H1 (cell line): ENCODE measurements at regions not wholly inside any gene's neighbourhood (a gene's known extent, or its start where the extent isn't known, plus 50 kb on each side); places are given as distances from the start of the nearest gene placed in this dataset.

ENCODE experiments used
- CTCF ChIA-PET: fragments of 300-600 bp; sonication (Branson Sonifier 250); formaldehyde crosslinking; loops from one replicate; lab custom pipeline; 2021; ENCODE audit not compliant: partially characterized antibody; lab: Charles Lee
- POLR2A ChIA-PET: fragments of 300-600 bp; sonication (Branson Sonifier 250); formaldehyde crosslinking; loops from one replicate; lab custom pipeline; 2021; ENCODE audit warnings: inconsistent platforms; ENCODE audit not compliant: partially characterized antibody; lab: Charles Lee
- DNase-seq, 2 experiments: peaks; one replicate each; pipeline versions ENCODE4 v3.0.0 to v3.0.0-alpha.2; 2010 to 2022; ENCODE audit warnings: low spot score in 2 of 2, low read depth in 1 of 2, mixed read lengths in 1 of 2
- FAIRE-seq: peaks from 2 replicates; lab custom pipeline; 2011; peaks lifted over from hg19 to GRCh38; lab: Jason Lieb, UNC
- H2AFZ ChIP-seq: 2 replicates; pipeline ENCODE4 v1.8.1; 2012; ENCODE audit warnings: low read length, inconsistent platforms
- H2AK5ac ChIP-seq: 2 replicates; pipeline ENCODE4 v1.6.1; 2013; ENCODE audit warnings: low read depth, low read length
- H2BK120ac ChIP-seq: replicated peaks from 2 replicates; pipeline ENCODE3; 2013; ENCODE audit warnings: low read depth, low read length, inconsistent platforms
- H2BK12ac ChIP-seq: 2 replicates; pipeline ENCODE4 v1.6.1; 2013; ENCODE audit warnings: low read depth, low read length
- H2BK15ac ChIP-seq: 2 replicates; pipeline ENCODE4 v1.6.1; 2013; ENCODE audit warnings: low read length
- H2BK20ac ChIP-seq: 2 replicates; pipeline ENCODE4 v1.6.1; 2013; ENCODE audit warnings: low read length
- H2BK5ac ChIP-seq: 2 replicates; pipeline ENCODE4 v1.6.1; 2013; ENCODE audit warnings: low read depth, low read length
- H3K14ac ChIP-seq: 2 replicates; pipeline ENCODE4 v1.6.1; 2013; ENCODE audit warnings: inconsistent platforms; ENCODE audit not compliant: insufficient read length
- H3K18ac ChIP-seq: 2 replicates; pipeline ENCODE4 v1.6.1; 2013; ENCODE audit warnings: low read length; ENCODE audit errors: extremely low read depth
- H3K23ac ChIP-seq: 2 replicates; pipeline ENCODE4 v1.6.1; 2013; ENCODE audit warnings: inconsistent platforms; ENCODE audit not compliant: insufficient read length
- H3K23me2 ChIP-seq: 2 replicates; pipeline ENCODE4 v1.6.1; 2013; ENCODE audit warnings: low read depth, low read length
- H3K27ac ChIP-seq: 2 replicates; pipeline ENCODE4 v1.6.1; 2011; ENCODE audit warnings: low read depth, low read length, inconsistent platforms
- H3K27me3 ChIP-seq, 4 experiments: replicated peaks in 1 of 4; 1 replicate in 1 of 4; 2 replicates in 3 of 4; pipeline versions ENCODE4 v1.6.1 to v1.8.1; 2011 to 2013; ENCODE audit warnings: low read length in 3 of 4, mild to moderate bottlenecking in 3 of 4, inconsistent platforms in 2 of 4, mixed read lengths in 2 of 4, moderate library complexity in 1 of 4; ENCODE audit not compliant: control insufficient read depth in 3 of 4, insufficient read depth in 3 of 4; ENCODE audit errors: extremely low read depth in 1 of 4
- H3K36me3 ChIP-seq, 4 experiments: 2 replicates each; pipeline versions ENCODE4 v1.6.1 to v1.8.1; 2011 to 2013; ENCODE audit warnings: mild to moderate bottlenecking in 4 of 4, low read length in 3 of 4, moderate library complexity in 2 of 4, control low read depth in 1 of 4, inconsistent platforms in 1 of 4; ENCODE audit not compliant: insufficient read depth in 4 of 4, control insufficient read depth in 2 of 4
- H3K4ac ChIP-seq: replicated peaks from 2 replicates; pipeline ENCODE3; 2013; ENCODE audit warnings: low read length, low read depth, mixed read lengths, inconsistent platforms; ENCODE audit not compliant: insufficient read length
- H3K4me1 ChIP-seq, 4 experiments: replicated peaks in 1 of 4; 1 replicate in 1 of 4; 2 replicates in 3 of 4; pipeline versions ENCODE4 v1.6.1 to v1.8.1; 2011 to 2013; ENCODE audit warnings: low read length in 3 of 4, inconsistent platforms in 2 of 4, mixed read lengths in 1 of 4; ENCODE audit not compliant: insufficient read depth in 4 of 4, control insufficient read depth in 3 of 4
- H3K4me2 ChIP-seq, 2 experiments: 2 replicates each; pipeline versions ENCODE4 v1.6.1 to v1.8.1; 2011 to 2013; ENCODE audit warnings: low read depth in 2 of 2, low read length in 2 of 2, control low read depth in 1 of 2, inconsistent platforms in 1 of 2, mild to moderate bottlenecking in 1 of 2; ENCODE audit not compliant: insufficient read depth in 1 of 2
- H3K4me3 ChIP-seq, 4 experiments: fragments of 200-600, 300-600 bp in 1 of 4; sonication (generic), shearing (Covaris generic), sonication (Bioruptor Twin) in 1 of 4; 2 replicates each; pipeline versions ENCODE4 v1.5.1 to v1.8.1; 2011 to 2016; ENCODE audit warnings: low read length in 4 of 4, low read depth in 3 of 4, control low read depth in 2 of 4, inconsistent platforms in 2 of 4, mild to moderate bottlenecking in 2 of 4, mixed read lengths in 1 of 4, moderate library complexity in 1 of 4; ENCODE audit not compliant: insufficient read depth in 2 of 4; ENCODE audit errors: extremely low read depth in 1 of 4
- H3K56ac ChIP-seq: replicated peaks from 2 replicates; pipeline ENCODE3; 2013; ENCODE audit warnings: low read depth, mild to moderate bottlenecking, mixed read lengths, low read length, inconsistent platforms; ENCODE audit not compliant: insufficient read length
- H3K79me1 ChIP-seq: 2 replicates; pipeline ENCODE4 v1.6.1; 2013; ENCODE audit warnings: low read depth, low read length, control low read depth
- H3K79me2 ChIP-seq, 2 experiments: 2 replicates each; pipeline versions ENCODE4 v1.6.1 to v1.8.1; 2012 to 2013; ENCODE audit warnings: low read length in 2 of 2, mild to moderate bottlenecking in 2 of 2, inconsistent platforms in 1 of 2; ENCODE audit not compliant: insufficient read depth in 2 of 2, control insufficient read depth in 1 of 2
- H3K9ac ChIP-seq, 4 experiments: replicated peaks in 1 of 4; 1 replicate in 1 of 4; 2 replicates in 3 of 4; pipeline versions ENCODE4 v1.6.1 to v1.8.1; 2011 to 2013; ENCODE audit warnings: low read depth in 3 of 4, low read length in 3 of 4, control low read depth in 2 of 4, mild to moderate bottlenecking in 2 of 4, moderate library complexity in 2 of 4, inconsistent platforms in 1 of 4; ENCODE audit errors: extremely low read depth in 1 of 4
- H3K9me3 ChIP-seq, 2 experiments: 2 replicates each; pipeline versions ENCODE4 v1.6.1 to v1.8.1; 2012 to 2013; ENCODE audit warnings: mild to moderate bottlenecking in 2 of 2, moderate library complexity in 2 of 2, control low read depth in 1 of 2, inconsistent platforms in 1 of 2, low read depth in 1 of 2, low read length in 1 of 2, mixed read lengths in 1 of 2; ENCODE audit not compliant: insufficient read depth in 2 of 2
- H4K20me1 ChIP-seq, 2 experiments: replicated peaks in 1 of 2; 2 replicates each; pipeline versions ENCODE3 to v1.8.1; 2011 to 2013; ENCODE audit warnings: inconsistent platforms in 2 of 2, low read length in 2 of 2, mild to moderate bottlenecking in 1 of 2; ENCODE audit not compliant: insufficient read depth in 2 of 2, control insufficient read depth in 1 of 2
- H4K5ac ChIP-seq: 2 replicates; pipeline ENCODE4 v1.6.1; 2013; ENCODE audit warnings: low read length, low read depth, mixed read lengths, inconsistent platforms; ENCODE audit not compliant: insufficient read length
- H4K8ac ChIP-seq: 2 replicates; pipeline ENCODE4 v1.8.0; 2013; ENCODE audit warnings: mild to moderate bottlenecking, moderate library complexity, low read length, inconsistent platforms; ENCODE audit not compliant: insufficient read depth; ENCODE audit errors: extremely low read depth
- H4K91ac ChIP-seq: replicated peaks from 2 replicates; pipeline ENCODE3; 2013; ENCODE audit warnings: low read length, mixed read lengths, inconsistent platforms; ENCODE audit not compliant: insufficient read length
- CBX5 ChIP-seq: fragments of 300-800, 300-1000 bp; sonication (generic); IDR thresholded peaks from 2 replicates; pipeline ENCODE4 v1.7.1; 2016; ENCODE audit warnings: antibody characterized with exemption, low read length, low read depth
- CBX8 ChIP-seq: fragments of 300-800, 300-1000 bp; sonication (generic); IDR thresholded peaks from 2 replicates; pipeline ENCODE4 v1.7.1; 2016; ENCODE audit warnings: low read depth, low read length, borderline replicate concordance
- CTCF ChIP-seq, 3 experiments: IDR thresholded peaks; 1 replicate in 2 of 3; 2 replicates in 1 of 3; pipeline versions ENCODE4 v1.5.1 to v1.6.1; 2011; ENCODE audit warnings: low read length in 3 of 3, mild to moderate bottlenecking in 3 of 3, inconsistent platforms in 2 of 3, low read depth in 1 of 3, moderate library complexity in 1 of 3; ENCODE audit not compliant: insufficient read depth in 1 of 3; ENCODE audit errors: control extremely low read depth in 1 of 3
- GABPA ChIP-seq: IDR thresholded peaks from 2 replicates; pipeline ENCODE4 v1.6.1; 2011; ENCODE audit warnings: mild to moderate bottlenecking, low read length, moderate library complexity, borderline replicate concordance; ENCODE audit not compliant: insufficient read depth
- HDAC2 ChIP-seq, 2 experiments: fragments of 300-600 bp in 1 of 2; sonication (generic) in 1 of 2; IDR thresholded peaks; 2 replicates each; pipeline ENCODE4 v1.6.1; 2011 to 2012; ENCODE audit warnings: low read depth in 2 of 2, low read length in 2 of 2, mild to moderate bottlenecking in 2 of 2, moderate library complexity in 2 of 2, borderline replicate concordance in 1 of 2, inconsistent platforms in 1 of 2
- JUND ChIP-seq: IDR thresholded peaks from 2 replicates; pipeline ENCODE4 v1.6.1; 2011; ENCODE audit warnings: mild to moderate bottlenecking, improper control_type of control experiment, low read length
- MAX ChIP-seq: IDR thresholded peaks from 2 replicates; pipeline ENCODE4 v1.6.1; 2012; ENCODE audit warnings: inconsistent platforms
- RAD21 ChIP-seq, 2 experiments: IDR thresholded peaks in 1 of 2; conservative IDR thresholded peaks in 1 of 2; 2 replicates each; pipeline ENCODE4 v1.6.1; 2011; ENCODE audit warnings: low read depth in 2 of 2, low read length in 2 of 2, improper control_type of control experiment in 1 of 2, inconsistent platforms in 1 of 2, mild to moderate bottlenecking in 1 of 2, moderate library complexity in 1 of 2
- TAF7 ChIP-seq: optimal IDR thresholded peaks from 2 replicates; pipeline ENCODE3; 2011; ENCODE audit warnings: low read depth, mild to moderate bottlenecking, inconsistent platforms, low read length, moderate library complexity, borderline replicate concordance
- WGBS, 2 experiments: shearing (Covaris generic) in 1 of 2; methylation state at CpG; one replicate each; pipeline versions ENCODE4 v1.1.6 to v1.1.7; 2013 to 2015; ENCODE audit warnings: low lambda C conversion rate in 2 of 2, mixed read lengths in 2 of 2, inconsistent platforms in 1 of 2, low coverage in 1 of 2, missing lambda C conversion rate in 1 of 2; ENCODE audit not compliant: insufficient replicate concordance in 2 of 2, insufficient coverage in 1 of 2, insufficient read length in 1 of 2; ENCODE audit errors: extremely low coverage in 1 of 2, missing lambda C conversion rate in 1 of 2; 5-methylcytosine and 5-hydroxymethylcytosine counted together

GRCh38 chr12:58176296-58176869, 235.0 kb downstream of the ATP23 start:
- H3K79me2 ChIP-seq, result no peaks in the 10 kb centered on the region
- H3K56ac ChIP-seq, result no peak overlapping the region
- DNase-seq (peak; percentile 10 to 64), FAIRE-seq (peak; percentile 80)
- peaks cover 0 to 7% (median 0%) of the 10 kb centered on the region in 4 experiments; a peak in 2 of 7 replicates for H3K4me1 ChIP-seq
- no peak overlapping the region for H4K91ac ChIP-seq
- H3K36me3 ChIP-seq, result no peaks in the 10 kb centered on the region
- H3K4me2 ChIP-seq, result no peak overlapping the region
- H2BK12ac ChIP-seq, result no peak overlapping the region
- H3K9ac ChIP-seq, result no peak overlapping the region
- no peak overlapping the region for H3K23ac ChIP-seq
- H2BK20ac ChIP-seq, result no peak overlapping the region
- H4K8ac ChIP-seq, result no peak overlapping the region
- 42% methylated on average over 7 of the region's 7 CpGs; no CpG with 5 or more reads in 1 of the 2 experiments for WGBS, 2 experiments
- H4K20me1 ChIP-seq, result no peaks in the 10 kb centered on the region
- H3K18ac ChIP-seq, result no peak overlapping the region
- no peak overlapping the region for H2AFZ ChIP-seq
- H3K23me2 ChIP-seq, result no peaks in the 10 kb centered on the region
- H2BK120ac ChIP-seq, result no peak overlapping the region
- ChIA-PET CTCF (interaction anchor here (0.5 to 4.7 kb wide), 23 partner anchors 8 to 274 kb away, joined by 3 to 36 read pairs (median 4); no protein-coding TSS in a partner anchor), POLR2A (no interaction called here)
- H3K79me1 ChIP-seq, result no peaks in the 10 kb centered on the region
- no peak overlapping the region for H4K5ac ChIP-seq
- no peak overlapping the region for H3K27ac ChIP-seq
- H3K4ac ChIP-seq, result no peak overlapping the region
- H3K27me3 ChIP-seq, result no peaks in the 10 kb centered on the region
- no peak overlapping the region for H2BK5ac ChIP-seq
- H3K14ac ChIP-seq, result no peak overlapping the region
- H3K9me3 ChIP-seq, result no peaks in the 10 kb centered on the region
- no peak overlapping the region for H2AK5ac ChIP-seq
- H2BK15ac ChIP-seq, result no peak overlapping the region
- no peak overlapping the region for H3K4me3 ChIP-seq
- TF ChIP-seq RAD21 (IDR thresholded peaks at IDR 0.05 in 1 of 2, conservative IDR thresholded peaks at IDR 0.05 in 1 of 2; ENCODE audit: low read depth in 2 of 2, low read length in 2 of 2), result peak; percentile 66 to 71
- no peak for TF ChIP-seq TAF7
- TF ChIP-seq HDAC2 (IDR thresholded peaks at IDR 0.05; ENCODE audit: borderline replicate concordance in 1 of 2, low read depth in 2 of 2, low read length in 2 of 2), result no peak
- TF ChIP-seq CBX8, result no peak
- no peak for TF ChIP-seq GABPA
- peak; percentile 62 for TF ChIP-seq MAX
- peak; percentile 58 to 87 (median 66) for TF ChIP-seq CTCF (IDR thresholded peaks at IDR 0.05; ENCODE audit: control extremely low read depth in 1 of 3, insufficient read depth in 1 of 3, low read depth in 1 of 3, low read length in 3 of 3)
- TF ChIP-seq JUND, result no peak
- TF ChIP-seq CBX5, result no peak
